ENCODE measurements at regions not wholly inside any gene's neighbourhood (a gene's known extent, or its start where the extent isn't known, plus 50 kb on each side); places are given as distances from the start of the nearest gene placed in this dataset.

GRCh38 chr2:41659758-41660157 lies 388.1 kb upstream of the PKDCC start:
- intact Hi-C loops (cut with DNase I): no loop called here
- TF ChIP-seq EP300 (IDR thresholded peaks at IDR 0.05) (no peak), POLR2A (IDR thresholded peaks at IDR 0.05) (no peak), CTCF (IDR thresholded peaks at IDR 0.05) (no peak)
- Histone ChIP-seq H3K36me3 (no peaks in the 10 kb centered on the region), H3K9me3 (no peaks in the 10 kb centered on the region), H3K27me3 (no peaks in the 10 kb centered on the region), H3K4me1 (ENCODE audit: insufficient read depth) (peaks cover 1% of the 10 kb centered on the region), H3K4me3 (no peak overlapping the region), H3K27ac (no peak overlapping the region)
- no peak for DNase-seq

- no peaks in the 10 kb centered on the region for H3K27me3 ChIP-seq
- no peak overlapping the region for H3K27ac ChIP-seq
- H3K4me3 ChIP-seq: no peak overlapping the region
- DNase-seq: no peak
- no peaks in the 10 kb centered on the region for H3K9me3 ChIP-seq
- no peaks in the 10 kb centered on the region for H3K36me3 ChIP-seq
- H3K4me1 ChIP-seq (ENCODE audit: insufficient read depth): no peaks in the 10 kb centered on the region
- intact Hi-C loops (cut with DNase I): no loop called here
- TF ChIP-seq CTCF (IDR thresholded peaks at IDR 0.05) (no peak), EP300 (IDR thresholded peaks at IDR 0.05) (no peak), POLR2A (IDR thresholded peaks at IDR 0.05) (no peak)
Measured at GRCh38 chr2:41662461-41662860, 385.4 kb upstream of the PKDCC start.

DNA sequence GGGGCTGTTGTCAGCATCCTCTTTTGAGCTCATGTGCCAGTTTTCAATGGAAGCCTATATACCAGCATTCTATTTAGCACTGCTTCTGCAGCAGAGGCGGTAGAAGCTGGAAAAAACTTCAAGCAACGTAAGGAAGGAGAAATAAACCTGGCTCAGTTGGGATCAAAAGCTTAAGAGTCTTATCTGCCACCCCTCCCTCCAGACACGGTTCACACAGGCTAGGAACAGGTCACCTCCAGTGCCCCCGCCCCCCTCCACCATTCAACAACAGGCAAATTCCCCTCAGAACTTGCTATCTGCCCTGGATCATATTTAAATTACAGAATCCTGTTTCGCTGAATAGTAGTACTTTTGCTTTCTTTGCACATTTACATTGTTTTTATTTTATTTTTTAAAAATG lies 384.8 kb upstream of the PKDCC start:
- 72 to 82% (median 79%) methylated on average over 5 of the region's 5 CpGs for WGBS, 3 donors
- intact Hi-C loops (cut with DNase I): no loop called here
- TF ChIP-seq CTCF (IDR thresholded peaks at IDR 0.05) (no peak), POLR2A (IDR thresholded peaks at IDR 0.05) (no peak), EP300 (IDR thresholded peaks at IDR 0.05) (no peak)
- no peaks in the 10 kb centered on the region for H3K4me1 ChIP-seq (ENCODE audit: insufficient read depth)
- no peaks in the 10 kb centered on the region for H3K27me3 ChIP-seq
- H3K36me3 ChIP-seq: no peaks in the 10 kb centered on the region
- H3K4me3 ChIP-seq: no peak overlapping the region
- no peak overlapping the region for H3K27ac ChIP-seq
- no peaks in the 10 kb centered on the region for H3K9me3 ChIP-seq
- no peak for DNase-seq

DNA sequence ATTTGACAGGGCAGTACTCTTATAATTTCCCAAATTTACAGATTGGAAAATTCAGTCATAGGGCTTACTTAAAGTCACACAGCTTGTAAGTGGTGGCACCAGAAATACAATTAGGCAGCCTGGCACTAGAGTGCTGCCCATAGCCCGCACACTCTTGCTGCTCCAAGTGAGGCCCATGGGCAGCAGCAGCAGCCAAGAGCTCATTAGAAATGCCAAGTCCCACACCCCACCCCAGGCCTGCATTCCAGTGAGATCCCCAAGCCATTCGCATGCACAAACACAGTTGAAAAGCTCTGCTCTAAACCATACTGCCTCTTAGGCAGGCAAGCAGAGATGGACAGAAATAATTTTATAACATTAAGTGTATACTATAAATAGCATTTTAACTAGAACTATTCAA lies 379.3 kb upstream of the PKDCC start:
- no peak for TF ChIP-seq CTCF (IDR thresholded peaks at IDR 0.05)
- H3K36me3 ChIP-seq: no peaks in the 10 kb centered on the region

DNA sequence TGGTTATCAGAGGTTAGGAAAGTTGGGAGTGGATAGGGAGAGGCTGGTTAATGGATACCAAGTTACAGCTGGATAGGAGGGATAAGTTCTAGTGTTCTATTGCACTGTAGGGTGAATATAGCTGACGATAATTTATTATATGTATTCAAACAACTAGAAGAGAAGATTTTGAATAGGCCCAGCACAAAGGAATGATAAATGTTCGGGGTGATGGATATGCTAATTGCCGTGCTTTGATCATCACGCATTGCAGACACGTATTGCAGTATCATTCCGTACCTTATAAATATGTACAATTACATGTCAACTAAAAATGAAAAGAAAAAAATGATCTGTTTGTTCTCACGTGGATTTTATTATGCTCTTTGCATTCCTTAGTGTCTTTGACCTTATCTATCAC lies 369.2 kb upstream of the PKDCC start:
- no peak overlapping the region for H3K4me3 ChIP-seq
- WGBS, 3 donors: 88 to 90% (median 88%) methylated on average over 7 of the region's 7 CpGs

More for the DNA sequence above, 379.3 kb upstream of the PKDCC start:
- no peaks in the 10 kb centered on the region for H3K27me3 ChIP-seq
- WGBS, 3 donors: 90 to 95% (median 93%) methylated on average over 2 of the region's 2 CpGs
- H3K9me3 ChIP-seq: no peaks in the 10 kb centered on the region
- no peak for DNase-seq
- H3K27ac ChIP-seq: no peak overlapping the region
- H3K4me3 ChIP-seq: no peak overlapping the region
- no peaks in the 10 kb centered on the region for H3K4me1 ChIP-seq (ENCODE audit: insufficient read depth)
- intact Hi-C loops (cut with DNase I): no loop called here

More for the DNA sequence above, 369.2 kb upstream of the PKDCC start:
- Histone ChIP-seq H3K4me1 (ENCODE audit: insufficient read depth) (no peaks in the 10 kb centered on the region), H3K36me3 (no peaks in the 10 kb centered on the region), H3K27ac (no peak overlapping the region), H3K9me3 (no peaks in the 10 kb centered on the region), H3K27me3 (no peaks in the 10 kb centered on the region)
- intact Hi-C loops (cut with DNase I): no loop called here
- TF ChIP-seq EP300 (IDR thresholded peaks at IDR 0.05) (no peak), POLR2A (IDR thresholded peaks at IDR 0.05) (no peak), CTCF (IDR thresholded peaks at IDR 0.05) (no peak)
- DNase-seq: no peak
